Upper lobe of left lung (tissue), 4 donors: ENCODE measurements at regions not wholly inside any gene's neighbourhood (a gene's known extent, or its start where the extent isn't known, plus 50 kb on each side); places are given as distances from the start of the nearest gene placed in this dataset.

Experiments used
- CTCF ChIP-seq, 6 experiments: fragments of 450-650 bp in 4 of 6; fragments of 200-600 bp in 2 of 6; sonication (generic) in 2 of 6; IDR thresholded peaks; one replicate each; pipeline ENCODE4 v1.5.1; 2016 to 2019; ENCODE audit warnings: antibody characterized with exemption in 6 of 6
- EP300 ChIP-seq, 4 donors: sonication (generic); formaldehyde crosslinking; IDR thresholded peaks; one replicate each; pipeline ENCODE4 v1.5.1; 2017; ENCODE audit warnings: antibody characterized with exemption in 4 of 4, control low read depth in 2 of 4
- POLR2A ChIP-seq, 4 donors: fragments of 450-650 bp; IDR thresholded peaks; one replicate each; pipeline ENCODE4 v1.5.1; 2016 to 2017; ENCODE audit warnings: antibody characterized with exemption in 4 of 4, mild to moderate bottlenecking in 2 of 4
- POLR2AphosphoS5 ChIP-seq, 2 donors: sonication (generic); formaldehyde crosslinking; IDR thresholded peaks; one replicate each; pipeline ENCODE4 v1.5.1; 2017; ENCODE audit warnings: antibody characterized with exemption in 2 of 2

GRCh38 chr4:22597471-22597870, 81.6 kb upstream of the ADGRA3 start:
- TF ChIP-seq CTCF (IDR thresholded peaks at IDR 0.05) (no peak), POLR2AphosphoS5 (IDR thresholded peaks at IDR 0.05) (no peak), EP300 (IDR thresholded peaks at IDR 0.05) (no peak), POLR2A (IDR thresholded peaks at IDR 0.05) (no peak)
